BLaER1 treated with 17β-estradiol and CSF1 and Interleukin-3, amounts not matched to agents 10 nM and 100 nM (cell line): ENCODE measurements at regions not wholly inside any gene's neighbourhood (a gene's known extent, or its start where the extent isn't known, plus 50 kb on each side); places are given as distances from the start of the nearest gene placed in this dataset.
"Not testable (repeated sequence)": the region's sequence is repeated elsewhere in the genome, so short reads cannot be mapped to it uniquely, and the experiment has no call there.

ENCODE experiments used
- H3K27ac ChIP-seq, 11 experiments: shearing (Covaris generic); formaldehyde crosslinking; 2 replicates each; pipeline ENCODE4 v1.8.1; 2022
- H3K27me3 ChIP-seq, 11 experiments: shearing (Covaris generic); formaldehyde crosslinking; 2 replicates each; pipeline ENCODE4 v1.8.1; 2022
- H3K36me3 ChIP-seq, 11 experiments: shearing (Covaris generic); formaldehyde crosslinking; 2 replicates each; pipeline ENCODE4 v1.8.1; 2022
- H3K4me1 ChIP-seq, 10 experiments: shearing (Covaris generic); formaldehyde crosslinking; 2 replicates each; pipeline ENCODE4 v1.8.1; 2022
- H3K4me2 ChIP-seq, 11 experiments: shearing (Covaris generic); formaldehyde crosslinking; 2 replicates each; pipeline ENCODE4 v1.8.1; 2022
- H3K4me3 ChIP-seq, 10 experiments: shearing (Covaris generic); formaldehyde crosslinking; 2 replicates each; pipeline ENCODE4 v1.8.1; 2022
- H3K9ac ChIP-seq, 11 experiments: shearing (Covaris generic); formaldehyde crosslinking; 2 replicates each; pipeline ENCODE4 v1.8.1; 2022
- H3K9me3 ChIP-seq, 11 experiments: shearing (Covaris generic); formaldehyde crosslinking; replicated peaks in 1 of 11; 2 replicates each; pipeline ENCODE4 v1.8.1; 2022
- H4K20me1 ChIP-seq, 11 experiments: shearing (Covaris generic); formaldehyde crosslinking; 2 replicates each; pipeline ENCODE4 v1.8.1; 2022
- Cebpa-rat ChIP-seq, 11 experiments: shearing (Covaris generic); IDR thresholded peaks; 2 replicates each; pipeline ENCODE4 v1.8.1; 2022

- no peaks in the 10 kb centered on the region for H3K4me1 ChIP-seq
- H3K4me2 ChIP-seq: no peak overlapping the region
- H3K27ac ChIP-seq: no peak overlapping the region
- H4K20me1 ChIP-seq: no peaks in the 10 kb centered on the region; a peak in 1 of 22 replicates
- H3K36me3 ChIP-seq: no peaks in the 10 kb centered on the region
- H3K4me3 ChIP-seq: no peak overlapping the region
- H3K9me3 ChIP-seq: peaks cover 0 to 12% (median 0%) of the 10 kb centered on the region in 11 experiments; a peak in 2 of 22 replicates
- TF ChIP-seq Cebpa-rat (IDR thresholded peaks at IDR 0.05): no peak
- H3K27me3 ChIP-seq: peaks cover 4 to 53% (median 50%) of the 10 kb centered on the region in 11 experiments; a peak in 21 of 22 replicates
- no peak overlapping the region for H3K9ac ChIP-seq
Observed at GRCh38 chrX:83588409-83588808, 80.3 kb downstream of the POU3F4 start.

GRCh38 chrX:83593634-83594294 lies 85.7 kb downstream of the POU3F4 start:
- Histone ChIP-seq H3K9me3 (peaks cover 0 to 5% (median 0%) of the 10 kb centered on the region in 11 experiments; a peak in 1 of 22 replicates), H3K4me3 (no peak overlapping the region), H3K36me3 (no peaks in the 10 kb centered on the region), H3K4me1 (no peaks in the 10 kb centered on the region), H3K4me2 (no peak overlapping the region), H4K20me1 (no peaks in the 10 kb centered on the region; a peak in 1 of 22 replicates), H3K27me3 (peaks cover 0 to 10% (median under 1%) of the 10 kb centered on the region in 11 experiments; a peak in 6 of 22 replicates), H3K9ac (no peak overlapping the region), H3K27ac (no peak overlapping the region)
- no peak for TF ChIP-seq Cebpa-rat (IDR thresholded peaks at IDR 0.05)

- Histone ChIP-seq H3K27ac (no peak overlapping the region), H4K20me1 (no peaks in the 10 kb centered on the region), H3K4me1 (peaks cover 3 to 24% (median 14%) of the 10 kb centered on the region in 10 experiments; a peak in 17 of 20 replicates), H3K4me3 (no peak overlapping the region), H3K36me3 (no peaks in the 10 kb centered on the region), H3K9me3 (no peaks in the 10 kb centered on the region; a peak in 1 of 22 replicates), H3K27me3 (peaks cover 0 to 10% (median 0%) of the 10 kb centered on the region in 11 experiments; a peak in 5 of 22 replicates), H3K9ac (no peak overlapping the region), H3K4me2 (no peak overlapping the region)
- no peak for TF ChIP-seq Cebpa-rat (IDR thresholded peaks at IDR 0.05)
Observed at GRCh38 chrX:83630662-83631061, 122.6 kb downstream of the POU3F4 start.

- H3K9ac ChIP-seq, H3K4me2 ChIP-seq, H3K4me3 ChIP-seq, H3K27ac ChIP-seq, H3K9me3 ChIP-seq, H3K4me1 ChIP-seq, H3K36me3 ChIP-seq, H4K20me1 ChIP-seq: not testable (repeated sequence)
- peaks cover under 1 to 35% (median 20%) of the 10 kb centered on the region in 11 experiments; a peak in 17 of 22 replicates for H3K27me3 ChIP-seq
Observed at GRCh38 chrX:83649706-83650105, 141.6 kb downstream of the POU3F4 start.

GRCh38 chrX:83658731-83659130 lies 150.6 kb downstream of the POU3F4 start:
- Histone ChIP-seq H3K9me3 (peaks cover 0 to 4% (median 0%) of the 10 kb centered on the region in 11 experiments; a peak in 6 of 22 replicates), H3K4me3 (no peak overlapping the region), H3K4me2 (no peak overlapping the region), H3K4me1 (no peaks in the 10 kb centered on the region), H3K9ac (no peak overlapping the region), H3K36me3 (no peaks in the 10 kb centered on the region), H3K27me3 (peaks cover 15 to 86% (median 60%) of the 10 kb centered on the region in 11 experiments; a peak in 20 of 22 replicates), H4K20me1 (no peaks in the 10 kb centered on the region; a peak in 2 of 22 replicates), H3K27ac (no peak overlapping the region)
- TF ChIP-seq Cebpa-rat (IDR thresholded peaks at IDR 0.05): no peak
